Osteocyte (in vitro differentiated cells): ENCODE measurements at regions not wholly inside any gene's neighbourhood (a gene's known extent, or its start where the extent isn't known, plus 50 kb on each side); places are given as distances from the start of the nearest gene placed in this dataset.
A peak's percentile ranks its signal among the peaks of the same experiment; 100 is the strongest.

Source experiments
- DNase-seq: peaks from one replicate; pipeline ENCODE4 v3.0.0; 2021; ENCODE audit warnings: mixed read lengths; ENCODE audit not compliant: unreplicated experiment; ENCODE audit errors: extremely low spot score
- H3K27ac Mint-ChIP-seq: one replicate; pipeline ENCODE4 v1.8.0; 2021; ENCODE audit warnings: mild to moderate bottlenecking, mixed read lengths; ENCODE audit not compliant: unreplicated experiment
- H3K27me3 Mint-ChIP-seq: one replicate; pipeline ENCODE4 v1.8.0; 2021; ENCODE audit warnings: mixed read lengths; ENCODE audit not compliant: unreplicated experiment
- H3K36me3 Mint-ChIP-seq: one replicate; pipeline ENCODE4 v1.8.0; 2021; ENCODE audit warnings: mixed read lengths; ENCODE audit not compliant: unreplicated experiment
- H3K4me1 Mint-ChIP-seq: one replicate; pipeline ENCODE4 v1.8.0; 2021; ENCODE audit warnings: mixed read lengths; ENCODE audit not compliant: unreplicated experiment
- H3K4me3 Mint-ChIP-seq: one replicate; pipeline ENCODE4 v1.8.0; 2021; ENCODE audit warnings: mild to moderate bottlenecking, moderate library complexity, mixed read lengths; ENCODE audit not compliant: unreplicated experiment
- H3K9me3 Mint-ChIP-seq: one replicate; pipeline ENCODE4 v1.8.0; 2021; ENCODE audit warnings: mixed read lengths; ENCODE audit not compliant: unreplicated experiment
- TF ChIP-seq, protein P1 (sequence below): fragments of 200-600 bp; sonication (generic); IDR thresholded peaks from 2 replicates; pipeline ENCODE4 v1.5.0; 2021; ENCODE audit warnings: antibody characterized with exemption, mild to moderate bottlenecking, moderate library complexity

DNA sequence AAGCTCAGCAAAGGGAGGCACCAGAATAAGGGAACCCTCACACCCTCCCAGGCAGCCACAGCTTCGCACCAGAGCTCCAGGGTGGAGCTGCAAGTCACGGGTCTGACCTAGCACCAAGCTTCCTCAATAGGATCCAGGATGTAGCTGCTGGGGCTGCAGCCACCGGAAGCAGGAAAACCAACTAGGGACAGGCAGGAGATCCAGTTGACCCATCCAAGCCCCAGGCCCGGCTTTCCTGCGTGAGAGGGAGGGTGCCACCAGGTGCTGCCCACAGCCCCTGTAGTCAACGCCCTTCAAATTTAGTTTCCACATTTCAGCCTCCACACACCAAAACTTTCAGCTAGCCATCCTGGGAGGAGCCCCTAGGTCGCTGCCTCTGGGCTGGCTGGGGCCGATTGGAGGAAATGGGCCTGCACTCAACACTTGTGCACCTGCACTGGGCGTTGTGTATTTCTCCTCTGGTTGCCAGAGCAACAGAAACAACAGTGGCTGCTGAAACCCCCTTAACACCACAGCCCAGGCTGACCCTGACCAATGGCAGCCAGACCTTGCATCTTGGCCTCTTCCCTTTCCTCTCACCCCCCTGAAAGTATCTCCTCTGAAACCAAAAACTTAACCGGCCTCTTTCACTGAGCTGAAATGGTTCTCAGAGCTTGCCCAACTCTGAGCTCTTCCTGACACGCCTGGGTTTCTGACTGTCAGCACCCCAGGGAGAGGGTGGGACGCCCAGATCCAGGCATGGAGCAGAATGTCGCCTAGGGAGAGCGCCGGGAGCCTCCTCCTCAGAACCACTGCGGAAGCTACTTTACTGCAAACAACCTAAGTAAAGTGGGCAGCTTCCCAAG is 226.5 kb upstream of the MAP3K1 start:
- Mint-ChIP-seq H3K27me3 (no peaks in the 10 kb centered on the region), H3K9me3 (peaks cover 4% of the 10 kb centered on the region), H3K4me3 (no peak overlapping the region), H3K4me1 (peaks cover 11% of the 10 kb centered on the region), H3K36me3 (no peaks in the 10 kb centered on the region), H3K27ac (peak overlapping the region; percentile 4)
- DNase-seq: no peak
- TF ChIP-seq, protein P1, sequence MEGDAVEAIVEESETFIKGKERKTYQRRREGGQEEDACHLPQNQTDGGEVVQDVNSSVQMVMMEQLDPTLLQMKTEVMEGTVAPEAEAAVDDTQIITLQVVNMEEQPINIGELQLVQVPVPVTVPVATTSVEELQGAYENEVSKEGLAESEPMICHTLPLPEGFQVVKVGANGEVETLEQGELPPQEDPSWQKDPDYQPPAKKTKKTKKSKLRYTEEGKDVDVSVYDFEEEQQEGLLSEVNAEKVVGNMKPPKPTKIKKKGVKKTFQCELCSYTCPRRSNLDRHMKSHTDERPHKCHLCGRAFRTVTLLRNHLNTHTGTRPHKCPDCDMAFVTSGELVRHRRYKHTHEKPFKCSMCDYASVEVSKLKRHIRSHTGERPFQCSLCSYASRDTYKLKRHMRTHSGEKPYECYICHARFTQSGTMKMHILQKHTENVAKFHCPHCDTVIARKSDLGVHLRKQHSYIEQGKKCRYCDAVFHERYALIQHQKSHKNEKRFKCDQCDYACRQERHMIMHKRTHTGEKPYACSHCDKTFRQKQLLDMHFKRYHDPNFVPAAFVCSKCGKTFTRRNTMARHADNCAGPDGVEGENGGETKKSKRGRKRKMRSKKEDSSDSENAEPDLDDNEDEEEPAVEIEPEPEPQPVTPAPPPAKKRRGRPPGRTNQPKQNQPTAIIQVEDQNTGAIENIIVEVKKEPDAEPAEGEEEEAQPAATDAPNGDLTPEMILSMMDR: no peak

DNA sequence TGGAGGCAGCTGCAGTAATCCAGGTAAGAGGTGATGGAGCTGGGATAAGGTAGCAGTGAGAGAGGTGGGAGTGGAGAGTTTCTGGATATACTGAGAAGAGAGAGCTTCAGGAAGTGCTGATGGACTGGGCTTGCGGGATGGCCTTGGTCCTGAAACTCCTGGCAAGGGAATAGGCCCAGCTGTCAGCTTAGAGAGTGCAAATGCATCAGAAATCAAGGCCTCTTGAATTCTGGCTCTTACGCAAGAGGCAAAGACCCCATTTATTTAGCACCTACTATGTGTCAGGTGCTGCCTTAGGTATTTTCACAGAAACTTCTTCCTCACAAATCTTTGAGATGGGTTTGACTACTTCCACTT is 227.2 kb upstream of the MAP3K1 start:
- Mint-ChIP-seq H3K27ac (no peak overlapping the region), H3K4me3 (no peak overlapping the region)

DNA sequence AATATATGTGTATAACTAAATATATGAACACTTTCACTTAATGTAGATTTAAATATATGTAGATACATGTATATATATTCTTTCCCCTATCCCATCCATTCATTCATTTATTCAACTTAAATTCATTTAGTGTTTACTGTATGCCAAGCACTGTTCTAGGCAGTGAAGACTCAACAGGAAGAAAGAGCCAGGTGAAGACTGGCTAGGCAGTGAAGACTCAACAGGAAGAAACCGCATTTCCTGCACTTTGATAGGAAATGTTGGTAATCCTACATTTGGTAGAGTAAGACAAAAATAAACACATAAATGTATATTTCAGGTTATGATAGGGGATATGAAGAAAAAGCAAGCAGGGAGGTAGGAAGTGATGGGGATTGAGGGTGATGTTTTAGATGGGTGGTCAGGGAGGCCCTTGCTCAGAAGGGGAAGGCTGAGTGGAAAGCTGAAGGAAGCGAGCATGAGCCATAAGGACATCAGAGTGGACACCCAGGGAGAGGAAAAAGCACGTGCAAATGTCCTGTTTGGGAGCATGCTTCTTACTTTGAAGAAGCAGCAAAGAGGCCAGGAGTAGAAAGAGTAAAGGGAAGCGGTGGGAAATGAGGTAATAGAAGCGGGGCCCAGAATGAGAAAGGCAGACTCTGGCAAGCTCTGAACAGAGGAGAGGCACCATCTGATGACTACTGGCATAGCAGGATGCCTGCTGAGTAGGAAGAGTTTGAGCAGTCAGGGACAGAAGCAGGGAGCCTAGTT is 227.8 kb upstream of the MAP3K1 start:
- no peak overlapping the region for H3K27ac Mint-ChIP-seq
- H3K9me3 Mint-ChIP-seq: peaks cover 9% of the 10 kb centered on the region
- no peaks in the 10 kb centered on the region for H3K36me3 Mint-ChIP-seq

More for the DNA sequence above, 227.2 kb upstream of the MAP3K1 start:
- Mint-ChIP-seq H3K9me3 (peaks cover 7% of the 10 kb centered on the region), H3K27me3 (no peaks in the 10 kb centered on the region), H3K4me1 (peaks cover 11% of the 10 kb centered on the region), H3K36me3 (no peaks in the 10 kb centered on the region)
- DNase-seq: no peak
- TF ChIP-seq, protein P1: no peak

DNA sequence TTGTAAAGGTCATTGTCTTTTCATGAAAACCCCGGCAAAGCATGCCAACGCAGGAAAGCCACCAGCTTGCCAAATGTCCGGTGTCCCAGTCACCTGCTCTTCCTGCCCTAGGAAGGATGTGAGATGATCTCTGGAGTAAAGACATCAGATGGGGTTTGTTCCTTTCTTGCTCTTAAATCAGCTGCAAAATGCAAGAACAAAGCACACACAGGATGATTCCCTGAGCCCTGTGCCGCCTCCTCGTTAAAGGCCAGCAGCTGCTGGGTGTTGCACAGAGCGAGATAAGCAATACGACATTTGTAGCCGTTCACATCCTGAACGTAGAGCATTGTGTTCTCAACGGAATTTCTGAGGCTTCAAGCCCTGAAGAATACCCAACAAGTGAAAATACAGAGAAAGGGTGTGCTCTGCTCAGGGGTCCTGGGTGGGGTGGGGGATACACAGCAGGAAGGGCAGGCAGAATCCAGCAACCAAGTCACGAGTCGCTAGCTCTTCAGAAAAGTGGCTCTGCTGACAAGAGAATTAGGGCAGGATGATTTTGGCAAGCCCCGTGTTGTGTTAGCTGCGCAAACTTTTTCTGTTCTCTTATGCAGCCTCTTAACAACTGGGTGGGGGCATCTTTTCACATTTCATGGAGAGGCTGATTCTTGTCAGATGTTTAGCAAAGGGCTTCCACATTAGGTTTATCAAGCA is 229.2 kb upstream of the MAP3K1 start:
- no peaks in the 10 kb centered on the region for H3K27me3 Mint-ChIP-seq
- H3K4me3 Mint-ChIP-seq: no peak overlapping the region
- peaks cover 11% of the 10 kb centered on the region for H3K9me3 Mint-ChIP-seq
- DNase-seq: no peak
- TF ChIP-seq, protein P1: no peak
- no peak overlapping the region for H3K27ac Mint-ChIP-seq
- H3K36me3 Mint-ChIP-seq: no peaks in the 10 kb centered on the region
- H3K4me1 Mint-ChIP-seq: peaks cover 11% of the 10 kb centered on the region

More for the DNA sequence above, 227.8 kb upstream of the MAP3K1 start:
- Mint-ChIP-seq H3K4me1 (peaks cover 11% of the 10 kb centered on the region), H3K4me3 (no peak overlapping the region), H3K27me3 (no peaks in the 10 kb centered on the region)
- TF ChIP-seq, protein P1: no peak
- no peak for DNase-seq
